ENCODE measurements at regions not wholly inside any gene's neighbourhood (a gene's known extent, or its start where the extent isn't known, plus 50 kb on each side); places are given as distances from the start of the nearest gene placed in this dataset.

DNA sequence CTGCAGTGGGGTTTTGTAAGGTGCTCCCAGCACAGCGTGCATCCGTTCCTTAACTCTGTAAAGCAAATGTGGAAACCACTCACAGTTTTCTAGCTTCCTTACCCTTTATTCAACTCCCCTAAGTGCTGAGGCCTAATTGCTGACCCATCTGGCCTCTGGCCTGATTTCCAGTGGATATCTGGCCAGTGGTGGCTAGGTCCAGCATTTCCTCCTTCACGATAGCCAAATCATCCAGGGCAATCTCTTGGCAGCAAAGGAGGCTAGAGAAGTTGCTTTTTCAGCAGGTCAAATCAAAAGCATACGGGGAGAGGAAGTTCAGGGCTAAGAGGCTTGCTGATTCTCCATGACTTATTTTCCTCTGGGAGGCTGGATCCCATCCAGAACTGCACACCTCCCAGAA, 286.3 kb upstream of the VLDLR start:
- no peaks in the 10 kb centered on the region for H3K9me3 ChIP-seq
- TF ChIP-seq EP300 (IDR thresholded peaks at IDR 0.05) = no peak
- no peak for TF ChIP-seq POLR2AphosphoS5 (IDR thresholded peaks at IDR 0.05)
- no peak for TF ChIP-seq POLR2A (IDR thresholded peaks at IDR 0.05)
- TF ChIP-seq, protein P1, sequence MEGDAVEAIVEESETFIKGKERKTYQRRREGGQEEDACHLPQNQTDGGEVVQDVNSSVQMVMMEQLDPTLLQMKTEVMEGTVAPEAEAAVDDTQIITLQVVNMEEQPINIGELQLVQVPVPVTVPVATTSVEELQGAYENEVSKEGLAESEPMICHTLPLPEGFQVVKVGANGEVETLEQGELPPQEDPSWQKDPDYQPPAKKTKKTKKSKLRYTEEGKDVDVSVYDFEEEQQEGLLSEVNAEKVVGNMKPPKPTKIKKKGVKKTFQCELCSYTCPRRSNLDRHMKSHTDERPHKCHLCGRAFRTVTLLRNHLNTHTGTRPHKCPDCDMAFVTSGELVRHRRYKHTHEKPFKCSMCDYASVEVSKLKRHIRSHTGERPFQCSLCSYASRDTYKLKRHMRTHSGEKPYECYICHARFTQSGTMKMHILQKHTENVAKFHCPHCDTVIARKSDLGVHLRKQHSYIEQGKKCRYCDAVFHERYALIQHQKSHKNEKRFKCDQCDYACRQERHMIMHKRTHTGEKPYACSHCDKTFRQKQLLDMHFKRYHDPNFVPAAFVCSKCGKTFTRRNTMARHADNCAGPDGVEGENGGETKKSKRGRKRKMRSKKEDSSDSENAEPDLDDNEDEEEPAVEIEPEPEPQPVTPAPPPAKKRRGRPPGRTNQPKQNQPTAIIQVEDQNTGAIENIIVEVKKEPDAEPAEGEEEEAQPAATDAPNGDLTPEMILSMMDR (IDR thresholded peaks at IDR 0.05) = no peak
- H3K27me3 ChIP-seq = no peaks in the 10 kb centered on the region
- H3K36me3 ChIP-seq = no peaks in the 10 kb centered on the region
- 61% methylated on average over 4 of the region's 4 CpGs for WGBS
- DNase-seq (ENCODE audit: low spot score in 2 of 2) = no peak
- H3K27ac ChIP-seq = no peak overlapping the region
- H3K4me3 ChIP-seq = no peak overlapping the region
- H3K4me1 ChIP-seq = no peaks in the 10 kb centered on the region

DNA sequence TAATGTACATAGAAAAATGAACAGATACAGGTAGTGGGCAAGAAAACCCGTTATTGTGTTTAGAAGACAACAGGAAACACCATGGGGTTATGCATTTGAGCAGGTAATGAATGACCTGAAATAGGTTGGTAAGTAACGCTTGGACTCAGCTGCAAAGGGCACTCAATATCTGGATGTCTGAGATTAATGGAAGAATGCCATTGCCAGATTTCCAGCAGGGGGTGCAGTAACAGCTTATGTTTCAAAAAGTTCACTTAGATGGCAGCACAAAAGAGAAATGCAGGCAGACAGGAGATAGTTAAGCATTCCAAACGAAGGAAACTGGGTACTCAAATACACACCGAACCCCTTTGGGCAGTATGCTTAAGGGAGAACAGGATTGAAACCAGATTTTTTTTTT, 285.5 kb upstream of the VLDLR start:
- TF ChIP-seq, protein P1 (IDR thresholded peaks at IDR 0.05) = no peak
- TF ChIP-seq POLR2AphosphoS5 (IDR thresholded peaks at IDR 0.05) = no peak
- TF ChIP-seq EP300 (IDR thresholded peaks at IDR 0.05) = no peak
- TF ChIP-seq POLR2A (IDR thresholded peaks at IDR 0.05) = no peak
- WGBS = 72% methylated on average over 4 of the region's 4 CpGs
- Histone ChIP-seq H3K27me3 (no peaks in the 10 kb centered on the region), H3K27ac (no peak overlapping the region), H3K36me3 (no peaks in the 10 kb centered on the region), H3K4me1 (no peaks in the 10 kb centered on the region), H3K4me3 (no peak overlapping the region), H3K9me3 (no peaks in the 10 kb centered on the region)
- no peak for DNase-seq (ENCODE audit: low spot score in 2 of 2)

DNA sequence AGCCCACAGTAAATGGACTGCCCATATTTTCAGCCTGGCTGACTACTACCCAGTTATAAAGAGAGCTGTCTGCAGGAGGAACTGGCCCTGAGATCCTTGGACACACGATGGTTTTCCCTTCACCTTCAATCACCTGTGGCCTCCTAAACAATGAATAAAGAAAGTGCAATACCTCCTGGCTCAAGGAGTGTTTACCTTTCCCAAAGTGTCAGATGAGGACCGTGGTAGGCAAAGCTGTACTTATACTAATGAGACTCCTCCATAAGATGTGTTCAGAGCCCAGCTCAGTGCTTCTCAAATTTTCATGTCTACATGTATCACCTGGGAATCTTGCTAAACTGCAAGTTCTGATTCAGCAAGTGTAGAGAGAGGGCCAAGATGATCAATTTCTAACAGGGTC, 284.5 kb upstream of the VLDLR start:
- TF ChIP-seq EP300 (IDR thresholded peaks at IDR 0.05) (no peak), POLR2A (IDR thresholded peaks at IDR 0.05) (no peak), POLR2AphosphoS5 (IDR thresholded peaks at IDR 0.05) (no peak)
- TF ChIP-seq, protein P1 (IDR thresholded peaks at IDR 0.05) = no peak
- Histone ChIP-seq H3K4me3 (no peak overlapping the region), H3K36me3 (no peaks in the 10 kb centered on the region), H3K27me3 (no peaks in the 10 kb centered on the region), H3K9me3 (no peaks in the 10 kb centered on the region), H3K27ac (no peak overlapping the region), H3K4me1 (no peaks in the 10 kb centered on the region)
- 55% methylated on average over 2 of the region's 2 CpGs for WGBS
- DNase-seq (ENCODE audit: low spot score in 2 of 2) = no peak

DNA sequence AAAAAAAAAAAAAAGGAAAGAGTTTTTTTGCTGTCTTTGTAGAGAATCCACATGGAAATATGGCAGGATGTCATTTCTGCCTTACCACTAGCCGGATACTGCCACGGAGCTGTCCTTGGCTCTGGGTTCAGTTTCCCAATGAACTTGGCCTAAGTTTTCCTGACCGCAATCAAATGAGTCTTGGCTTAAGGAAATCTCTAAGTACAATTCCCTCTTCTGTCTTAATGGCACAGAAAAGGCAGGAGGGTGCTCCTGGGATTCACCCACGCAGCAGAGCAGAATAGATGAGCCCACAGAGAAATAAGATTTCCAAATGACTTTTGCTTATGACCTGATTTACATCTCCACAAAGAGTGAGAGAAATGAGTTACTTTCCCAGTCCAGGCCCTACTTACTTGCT, 284.0 kb upstream of the VLDLR start:
- Histone ChIP-seq H3K27ac (no peak overlapping the region), H3K9me3 (no peaks in the 10 kb centered on the region), H3K4me3 (no peak overlapping the region), H3K36me3 (no peaks in the 10 kb centered on the region), H3K27me3 (no peaks in the 10 kb centered on the region), H3K4me1 (no peaks in the 10 kb centered on the region)
- no peak for TF ChIP-seq POLR2A (IDR thresholded peaks at IDR 0.05)
- no peak for TF ChIP-seq POLR2AphosphoS5 (IDR thresholded peaks at IDR 0.05)
- TF ChIP-seq EP300 (IDR thresholded peaks at IDR 0.05) = no peak
- TF ChIP-seq, protein P1 (IDR thresholded peaks at IDR 0.05) = no peak
- DNase-seq (ENCODE audit: low spot score in 2 of 2) = no peak
- 51% methylated on average over 4 of the region's 4 CpGs for WGBS

DNA sequence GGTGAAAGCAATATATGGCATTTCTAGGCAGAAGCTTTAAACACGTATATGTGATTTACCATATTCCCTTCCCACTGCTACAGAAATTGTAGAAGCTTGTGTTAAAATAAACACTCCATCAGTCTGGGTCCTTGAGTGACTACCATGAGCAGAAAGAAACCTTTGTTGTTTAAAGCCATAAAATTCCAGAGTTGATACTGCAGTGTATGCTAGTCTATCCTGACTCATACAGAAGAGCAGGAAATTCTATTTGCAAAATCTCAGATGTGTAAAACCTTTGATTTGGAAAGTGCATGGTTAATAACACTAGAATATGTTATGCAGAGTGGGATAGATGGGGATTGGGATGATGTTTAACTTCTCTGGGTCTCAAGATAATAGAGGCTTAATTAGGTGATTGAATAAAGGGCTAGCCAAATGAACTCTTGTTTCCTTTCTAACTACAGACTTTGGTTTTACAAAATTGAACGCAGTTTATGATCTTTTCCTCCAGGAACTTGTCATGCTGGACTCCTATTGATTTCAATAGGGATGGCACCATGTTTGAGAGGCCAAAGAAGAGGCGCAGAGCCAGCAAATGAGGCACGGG, 282.7 kb upstream of the VLDLR start:
- Histone ChIP-seq H3K36me3 (no peaks in the 10 kb centered on the region), H3K9me3 (no peaks in the 10 kb centered on the region), H3K4me1 (no peaks in the 10 kb centered on the region), H3K4me3 (no peak overlapping the region), H3K27ac (no peak overlapping the region), H3K27me3 (no peaks in the 10 kb centered on the region)
- TF ChIP-seq POLR2A (IDR thresholded peaks at IDR 0.05) = no peak
- TF ChIP-seq POLR2AphosphoS5 (IDR thresholded peaks at IDR 0.05) = no peak
- TF ChIP-seq EP300 (IDR thresholded peaks at IDR 0.05) = no peak
- no peak for DNase-seq (ENCODE audit: low spot score in 2 of 2)
- 83% methylated on average over 4 of the region's 4 CpGs for WGBS

DNA sequence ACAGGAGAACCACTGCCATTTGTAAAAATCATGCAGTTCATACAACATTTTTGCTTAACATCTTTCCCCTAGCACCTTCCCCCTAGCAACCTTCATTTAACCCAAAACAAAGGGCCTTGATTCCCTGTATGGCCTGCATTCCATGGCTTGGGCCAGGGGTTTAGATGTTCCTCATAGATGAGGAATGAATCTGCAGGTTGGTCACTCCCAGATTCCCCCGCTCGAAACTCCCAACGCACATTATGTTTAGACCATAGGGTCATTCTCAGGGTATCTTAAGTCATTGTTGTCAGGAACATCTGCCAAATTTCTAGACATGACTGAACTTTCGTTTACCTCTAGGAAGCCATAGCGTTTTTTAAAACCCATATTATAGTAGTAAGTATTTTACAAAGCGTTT, 282.2 kb upstream of the VLDLR start:
- TF ChIP-seq, protein P1 (IDR thresholded peaks at IDR 0.05) = no peak
- TF ChIP-seq EP300 (IDR thresholded peaks at IDR 0.05) (no peak), POLR2AphosphoS5 (IDR thresholded peaks at IDR 0.05) (no peak), POLR2A (IDR thresholded peaks at IDR 0.05) (no peak)
- Histone ChIP-seq H3K4me1 (no peaks in the 10 kb centered on the region), H3K9me3 (no peaks in the 10 kb centered on the region), H3K36me3 (no peaks in the 10 kb centered on the region), H3K27ac (no peak overlapping the region), H3K27me3 (no peaks in the 10 kb centered on the region), H3K4me3 (no peak overlapping the region)
- WGBS = 95% methylated on average over 6 of the region's 6 CpGs
- DNase-seq (ENCODE audit: low spot score in 2 of 2) = no peak
